ENCODE measurements at regions not wholly inside any gene's neighbourhood (a gene's known extent, or its start where the extent isn't known, plus 50 kb on each side); places are given as distances from the start of the nearest gene placed in this dataset.

DNA sequence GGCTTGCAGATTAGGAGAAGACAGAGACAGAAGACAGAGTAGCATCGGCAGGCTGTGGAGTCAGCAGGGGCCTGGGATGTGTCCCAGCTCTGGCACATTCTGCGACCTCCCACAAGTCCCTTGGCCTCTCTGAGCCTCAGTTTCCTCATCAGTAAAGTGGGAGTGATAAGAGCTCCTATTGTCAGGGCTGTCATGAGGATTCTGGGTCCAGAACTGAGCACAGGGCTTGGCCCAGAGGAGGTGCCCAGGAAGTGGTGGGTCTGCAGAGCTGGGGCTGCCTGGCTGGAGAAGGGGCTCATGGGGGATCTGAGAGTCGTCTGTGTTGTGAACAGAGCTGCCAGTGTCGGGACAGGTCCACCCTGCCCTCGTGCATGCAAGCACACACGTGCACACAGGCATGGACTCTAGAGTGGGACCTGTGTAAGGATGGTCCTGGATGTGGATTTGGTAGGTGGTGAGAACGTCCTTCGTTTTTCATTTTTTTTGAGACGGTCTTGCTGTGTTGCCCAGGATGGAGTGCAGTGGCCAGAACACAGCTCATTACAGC lies 262.9 kb downstream of the PTPRU start:
- no peak for TF ChIP-seq CTCF (IDR thresholded peaks at IDR 0.05 in 8 of 11, conservative IDR thresholded peaks at IDR 0.05 in 3 of 11)
- no peak for TF ChIP-seq POLR2AphosphoS5 (IDR thresholded peaks at IDR 0.05)

All from spleen (tissue), 7 donors.